ENCODE measurements at regions not wholly inside any gene's neighbourhood (a gene's known extent, or its start where the extent isn't known, plus 50 kb on each side); places are given as distances from the start of the nearest gene placed in this dataset.

DNA sequence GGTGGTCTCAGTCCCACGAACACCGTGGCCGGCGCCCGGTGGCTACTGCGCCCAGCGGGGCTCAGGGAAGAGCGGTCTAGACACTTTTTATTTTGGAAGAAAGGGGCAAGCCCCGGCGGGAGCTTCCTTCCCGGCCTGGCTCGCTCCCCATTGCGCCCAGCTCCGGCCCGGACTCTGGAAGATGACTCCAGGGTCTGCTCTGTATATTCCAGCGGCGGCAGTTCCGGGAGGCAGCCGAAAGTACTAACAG, 225.1 kb upstream of the CRY1 start:
- DNase-seq (ENCODE audit: insufficient read length, low spot score), result no peak

DNA sequence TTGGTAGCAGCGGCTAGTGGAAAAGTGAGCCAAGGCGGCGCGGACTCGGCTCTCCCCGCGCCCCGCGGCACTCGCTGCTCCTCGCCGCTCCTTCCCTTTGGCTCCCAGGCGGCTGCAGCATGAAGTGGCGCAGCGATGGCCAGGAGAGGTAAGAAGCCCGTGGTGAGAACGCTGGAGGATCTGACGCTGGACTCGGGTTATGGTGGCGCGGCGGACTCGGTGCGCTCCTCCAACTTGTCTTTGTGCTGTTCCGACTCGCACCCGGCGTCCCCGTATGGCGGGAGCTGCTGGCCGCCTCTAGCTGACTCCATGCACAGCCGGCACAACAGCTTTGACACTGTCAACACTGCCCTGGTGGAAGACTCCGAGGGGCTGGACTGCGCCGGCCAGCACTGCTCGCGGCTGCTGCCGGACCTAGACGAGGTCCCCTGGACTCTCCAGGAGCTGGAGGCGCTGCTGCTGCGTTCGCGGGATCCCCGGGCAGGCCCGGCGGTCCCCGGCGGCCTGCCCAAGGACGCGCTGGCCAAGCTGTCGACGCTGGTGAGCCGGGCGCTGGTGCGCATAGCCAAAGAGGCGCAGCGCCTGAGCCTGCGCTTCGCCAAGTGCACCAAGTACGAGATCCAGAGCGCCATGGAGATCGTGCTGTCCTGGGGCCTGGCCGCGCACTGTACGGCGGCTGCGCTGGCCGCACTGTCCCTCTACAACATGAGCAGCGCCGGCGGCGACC, 225.6 kb upstream of the CRY1 start:
- FAIRE-seq, result no peak

More for the DNA sequence above, 225.1 kb upstream of the CRY1 start:
- no peak for FAIRE-seq

DNA sequence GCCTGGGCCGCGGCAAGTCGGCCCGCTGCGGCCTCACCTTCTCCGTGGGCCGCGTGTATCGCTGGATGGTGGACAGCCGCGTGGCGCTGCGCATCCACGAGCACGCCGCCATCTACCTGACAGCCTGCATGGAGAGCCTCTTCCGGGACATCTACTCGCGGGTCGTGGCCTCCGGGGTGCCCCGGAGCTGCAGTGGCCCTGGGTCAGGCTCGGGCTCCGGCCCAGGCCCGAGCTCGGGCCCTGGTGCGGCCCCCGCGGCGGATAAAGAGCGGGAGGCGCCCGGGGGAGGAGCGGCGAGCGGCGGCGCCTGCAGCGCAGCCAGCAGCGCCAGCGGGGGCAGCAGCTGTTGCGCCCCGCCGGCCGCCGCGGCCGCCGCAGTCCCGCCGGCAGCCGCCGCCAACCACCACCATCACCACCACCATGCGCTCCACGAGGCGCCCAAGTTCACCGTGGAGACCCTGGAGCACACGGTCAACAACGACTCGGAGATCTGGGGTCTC, 226.2 kb upstream of the CRY1 start:
- FAIRE-seq (no peak), DNase-seq (ENCODE audit: insufficient read length, low spot score) (no peak)

More for the DNA sequence above, 225.6 kb upstream of the CRY1 start:
- no peak for DNase-seq (ENCODE audit: insufficient read length, low spot score)

DNA sequence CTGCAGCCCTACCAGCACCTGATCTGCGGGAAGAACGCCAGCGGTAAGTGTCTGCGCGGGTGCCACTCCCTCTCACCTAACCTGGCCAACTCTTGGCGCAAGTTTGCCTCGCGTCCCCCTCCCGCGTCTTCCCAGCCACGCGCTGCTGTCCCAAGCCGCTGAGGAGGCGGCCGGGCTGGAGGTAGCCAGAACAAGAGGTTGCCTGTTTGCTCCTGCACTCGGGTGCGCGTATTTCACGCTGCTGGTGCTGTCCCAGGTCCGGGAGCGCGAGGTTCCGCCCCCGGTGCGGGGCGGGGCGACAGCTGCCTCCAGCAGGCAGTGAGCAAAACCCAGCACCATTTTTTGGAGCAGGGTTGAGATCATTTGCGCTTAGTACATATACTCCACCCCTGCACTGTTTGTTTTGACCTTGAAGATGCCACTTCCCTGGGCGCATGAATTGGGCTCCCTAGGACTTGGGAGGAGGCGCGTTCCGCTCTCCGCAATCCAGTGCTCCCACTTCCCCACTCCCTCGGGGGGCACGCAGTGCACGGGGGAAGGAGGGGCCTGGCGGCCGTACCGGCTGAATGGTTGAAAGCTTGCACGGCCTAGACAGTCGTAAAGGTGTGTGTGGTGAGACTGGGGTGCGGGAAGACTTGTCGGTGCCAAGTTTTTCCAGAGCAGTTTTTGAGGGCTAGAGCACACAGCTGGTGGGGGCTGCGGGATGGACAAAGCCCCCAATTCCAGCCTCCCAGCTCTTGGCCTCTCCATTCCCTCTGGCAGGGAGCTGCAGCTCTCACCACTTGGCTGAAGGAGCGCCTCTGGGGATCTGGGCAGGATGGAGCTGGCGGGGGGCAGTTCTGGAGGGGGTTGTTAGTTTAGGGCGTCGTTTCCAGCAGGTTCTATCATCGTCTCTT, 226.9 kb upstream of the CRY1 start:
- FAIRE-seq (no peak), DNase-seq (ENCODE audit: insufficient read length, low spot score) (no peak)

DNA sequence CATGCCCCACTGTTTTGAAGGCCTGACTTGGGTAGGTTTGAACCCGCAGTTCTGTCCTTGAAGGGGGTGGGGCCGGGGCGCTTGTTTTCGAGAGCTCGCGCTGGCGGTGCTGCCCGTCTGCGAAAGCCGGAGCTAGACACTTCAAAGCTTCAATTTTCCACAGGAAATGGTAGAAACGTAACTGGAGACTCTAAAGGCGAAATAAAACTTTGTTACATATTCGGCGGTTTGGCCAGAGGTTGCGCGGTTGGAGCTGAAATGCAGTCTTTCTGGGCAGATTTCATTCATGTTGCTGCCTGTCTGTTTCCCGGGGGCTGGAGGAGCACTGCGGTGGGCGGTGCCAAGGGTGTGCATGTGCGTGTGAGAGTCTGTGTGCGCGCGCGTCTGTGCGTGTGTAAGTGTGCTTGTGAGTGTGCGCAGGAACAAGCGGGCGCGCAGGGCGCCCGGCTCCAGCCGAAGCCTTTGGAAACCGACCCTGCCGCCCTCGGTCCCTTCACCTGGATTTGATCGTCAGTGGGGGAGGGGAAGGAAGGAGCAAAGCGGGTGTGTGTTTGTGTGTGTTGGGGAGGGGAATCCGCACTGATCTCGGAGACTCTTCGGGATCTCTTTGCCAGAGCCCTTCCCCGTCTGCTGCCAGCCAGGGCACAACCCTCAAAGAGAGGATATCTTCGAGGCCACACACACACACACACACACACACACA, 227.7 kb upstream of the CRY1 start:
- FAIRE-seq, result no peak

DNA sequence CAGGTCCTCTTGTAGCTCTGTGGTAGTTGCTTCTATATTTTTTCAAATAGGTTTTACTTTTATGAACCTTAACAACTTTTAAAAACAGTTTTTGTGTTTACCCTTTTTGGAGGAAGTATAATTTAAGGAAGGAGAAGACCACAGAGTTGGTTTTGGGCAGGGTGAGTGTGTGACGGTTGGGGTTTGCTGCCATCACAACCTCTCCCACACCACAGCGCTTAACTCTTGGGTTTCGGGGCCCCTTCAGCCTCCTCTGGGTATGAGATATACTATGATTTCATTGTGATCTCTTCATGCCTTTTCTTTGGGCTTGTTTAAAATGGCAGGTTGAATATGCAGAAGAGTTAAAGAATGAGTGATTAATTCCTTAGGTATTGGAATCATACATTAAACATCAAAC, 228.7 kb upstream of the CRY1 start:
- no peak for DNase-seq (ENCODE audit: insufficient read length, low spot score)
- FAIRE-seq, result no peak

More for the DNA sequence above, 227.7 kb upstream of the CRY1 start:
- no peak for DNase-seq (ENCODE audit: insufficient read length, low spot score)

DNA sequence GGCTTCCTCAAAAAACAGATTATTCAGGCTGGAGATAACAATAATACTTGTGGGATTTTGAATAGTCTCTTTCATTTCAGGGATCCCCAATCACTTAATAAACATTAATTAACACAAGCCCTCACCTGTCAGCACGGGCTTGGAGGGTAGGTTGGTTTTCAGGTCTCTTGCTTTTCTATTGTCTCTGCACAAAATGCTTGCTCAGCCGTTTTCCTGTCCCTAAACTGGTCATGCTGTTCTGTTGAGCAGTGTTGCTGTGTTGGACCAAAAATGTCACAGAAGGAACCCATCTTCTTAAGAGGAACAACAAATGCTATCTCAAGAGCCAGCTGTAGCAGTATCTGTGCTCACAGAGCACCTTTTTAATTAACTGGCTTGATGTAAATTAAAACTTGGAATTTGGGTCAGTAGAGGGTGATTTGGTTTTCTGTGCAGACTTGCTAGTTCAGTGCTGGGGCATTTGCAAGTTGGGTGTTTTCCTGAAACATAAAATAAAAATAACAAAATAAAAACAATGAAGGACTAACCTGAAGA, 231.8 kb upstream of the CRY1 start:
- DNase-seq (ENCODE audit: insufficient read length, low spot score), result no peak
- FAIRE-seq, result no peak

DNA sequence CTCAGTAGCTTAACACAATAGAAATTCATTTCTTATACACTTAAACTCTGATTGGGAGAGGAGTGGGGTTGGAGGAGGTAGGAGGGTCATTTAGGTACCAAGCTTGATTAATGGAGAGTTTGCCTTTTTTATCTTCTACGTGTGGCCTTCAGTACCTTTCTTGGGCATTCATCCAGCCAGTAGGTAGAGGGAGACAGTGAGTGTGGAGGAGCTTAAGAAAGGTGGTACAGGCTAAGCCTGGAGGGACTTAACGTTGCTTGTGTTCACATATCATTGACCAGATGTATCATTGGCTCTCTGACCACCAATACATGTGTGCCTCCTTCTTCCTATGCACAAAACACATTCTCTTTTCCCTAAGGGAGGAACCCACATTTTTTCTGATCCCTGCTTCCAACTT, 232.9 kb upstream of the CRY1 start:
- FAIRE-seq (no peak), DNase-seq (ENCODE audit: insufficient read length, low spot score) (no peak)

DNA sequence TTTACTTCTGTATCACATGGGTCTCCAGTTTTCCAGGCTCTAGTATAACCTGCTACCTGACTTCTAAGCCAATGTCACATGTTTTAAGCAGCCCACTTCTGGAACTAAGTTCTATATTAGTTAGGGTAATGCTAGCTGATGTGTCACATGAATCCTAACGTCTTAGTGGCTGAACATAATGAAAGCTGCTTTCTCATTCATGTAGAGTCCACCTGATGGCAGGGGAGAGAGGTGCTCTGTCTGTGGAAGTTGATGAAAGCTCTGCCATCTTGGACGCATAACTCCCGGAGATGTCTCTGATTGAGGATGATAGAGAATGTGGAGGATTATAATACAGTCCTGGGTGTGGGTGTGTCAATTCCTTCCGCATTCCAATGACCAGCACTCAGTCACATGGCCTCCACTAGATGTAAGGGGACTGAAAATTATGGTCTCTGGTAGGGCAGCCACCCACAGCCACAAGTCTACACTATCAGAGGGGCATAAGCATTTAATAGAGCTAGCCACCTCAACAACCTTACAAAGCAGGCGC, 234.4 kb upstream of the CRY1 start:
- no peak for FAIRE-seq
- DNase-seq (ENCODE audit: insufficient read length, low spot score), result no peak

DNA sequence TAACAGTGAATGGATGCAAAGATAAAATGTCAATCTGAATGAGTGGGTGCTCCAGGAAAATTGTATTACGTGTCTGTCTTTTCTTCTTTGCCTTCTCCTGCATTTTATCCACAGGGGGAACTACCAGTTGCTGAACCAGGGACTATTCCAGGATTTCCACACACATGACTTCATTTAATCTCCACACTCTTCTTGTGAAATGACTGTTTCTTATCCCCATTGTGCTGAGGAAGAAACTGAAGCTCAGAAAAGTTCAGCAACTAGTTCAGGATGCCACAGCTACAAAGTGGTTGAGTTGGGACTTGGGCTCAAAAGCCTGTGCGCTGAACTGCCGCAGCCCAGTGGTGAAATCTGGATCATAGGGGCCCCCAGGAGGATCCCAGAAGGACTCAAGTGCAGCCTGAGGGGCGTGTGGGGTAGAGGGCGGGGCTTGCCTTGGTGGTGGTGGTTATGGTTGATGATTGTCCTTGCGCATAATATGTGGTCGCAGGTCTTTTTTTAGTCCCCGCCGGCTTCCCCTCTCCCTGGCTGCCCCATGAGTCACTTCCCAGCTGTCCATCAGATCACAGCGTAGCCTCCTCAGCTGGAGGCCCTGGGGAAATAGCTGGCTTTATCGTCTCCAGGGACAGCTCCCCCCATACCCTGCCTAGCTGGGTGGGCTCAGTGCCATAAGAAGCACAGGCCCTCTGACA, 235.2 kb upstream of the CRY1 start:
- no peak for FAIRE-seq
- DNase-seq (ENCODE audit: insufficient read length, low spot score), result no peak

DNA sequence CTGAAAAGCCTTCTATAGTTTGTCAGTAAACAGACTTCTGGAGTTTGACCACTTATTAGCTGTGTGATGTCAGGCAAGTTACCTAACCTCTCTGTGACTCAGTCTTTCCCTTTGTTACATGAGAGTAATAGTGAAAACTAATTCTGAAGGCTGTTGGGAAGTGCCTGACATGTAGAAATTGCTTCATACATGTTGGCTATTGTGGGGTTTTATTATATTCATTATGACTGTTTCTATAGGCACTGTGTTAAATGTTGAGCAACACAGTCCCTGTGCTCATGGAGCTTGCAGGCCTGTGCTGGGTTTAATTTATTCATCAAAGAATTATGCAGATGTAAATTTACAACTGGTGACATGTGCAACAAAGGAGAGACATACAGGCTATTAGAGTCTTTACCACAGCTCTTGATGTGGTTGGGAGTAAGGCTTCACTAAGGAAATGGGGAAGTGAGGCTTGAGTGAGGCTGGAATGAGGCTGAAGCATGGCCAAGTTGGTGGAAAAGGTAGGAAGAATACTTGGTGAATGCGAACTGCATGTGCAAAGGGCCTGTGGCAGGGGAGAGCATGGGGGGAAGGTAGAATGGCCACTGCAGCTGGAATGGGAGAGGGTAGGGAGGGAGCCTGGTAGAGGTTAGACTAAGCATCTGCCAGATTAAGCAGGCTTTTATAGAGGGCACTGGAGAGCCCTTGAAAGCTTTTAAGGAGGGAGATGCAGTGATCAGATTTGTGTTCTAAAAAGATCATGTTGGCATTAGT, 236.4 kb upstream of the CRY1 start:
- no peak for FAIRE-seq
- DNase-seq (ENCODE audit: insufficient read length, low spot score), result no peak

DNA sequence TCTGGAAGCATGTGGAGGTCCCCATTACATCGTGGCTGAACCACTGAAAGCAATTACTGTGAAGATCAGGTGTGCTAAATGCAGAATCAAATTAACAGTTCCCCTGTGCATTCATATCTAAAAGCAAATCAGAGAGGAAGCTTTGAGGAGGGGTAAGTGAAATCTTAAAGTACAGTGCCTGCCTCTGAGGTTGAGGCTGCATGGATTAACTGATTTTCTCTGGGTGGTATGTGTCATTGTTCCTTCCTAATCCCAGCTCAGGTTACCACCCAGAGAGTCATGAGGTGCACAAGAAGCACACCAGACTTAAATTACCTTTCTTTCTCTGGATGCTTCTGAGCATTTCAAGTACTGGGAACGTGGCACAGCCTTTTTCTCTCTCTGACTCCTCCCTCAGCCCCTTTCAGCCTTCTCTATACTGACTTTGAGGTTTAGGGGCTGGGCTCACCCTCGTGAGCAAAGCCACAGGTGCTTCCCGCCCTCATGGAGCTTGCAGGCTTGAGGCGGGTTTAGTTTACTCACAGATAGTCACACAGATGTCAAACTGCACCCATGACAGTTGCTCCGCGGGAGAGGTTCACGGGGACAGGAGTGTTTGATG, 237.6 kb upstream of the CRY1 start:
- no peak for DNase-seq (ENCODE audit: insufficient read length, low spot score)
- FAIRE-seq, result no peak

DNA sequence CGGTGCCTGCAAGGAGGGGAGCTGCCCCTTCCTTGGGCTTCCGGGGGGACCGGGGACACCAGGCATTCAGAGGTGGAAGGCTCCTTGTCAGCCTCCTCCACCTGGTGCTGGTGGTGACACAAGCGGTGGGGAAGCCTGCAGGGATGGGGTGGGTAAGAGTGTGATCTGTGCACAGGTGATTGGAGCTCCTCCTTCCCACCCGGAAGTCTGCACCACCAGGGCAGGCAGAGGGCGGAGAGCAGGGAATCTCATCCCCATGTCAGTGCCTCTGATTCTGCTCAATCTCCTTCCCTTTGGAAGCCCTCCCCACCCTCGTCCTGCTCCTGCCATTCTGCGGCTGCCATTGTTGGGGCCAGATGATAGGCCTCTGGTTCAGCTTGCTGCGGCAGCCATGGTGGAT, 238.1 kb upstream of the CRY1 start:
- no peak for FAIRE-seq

DNA sequence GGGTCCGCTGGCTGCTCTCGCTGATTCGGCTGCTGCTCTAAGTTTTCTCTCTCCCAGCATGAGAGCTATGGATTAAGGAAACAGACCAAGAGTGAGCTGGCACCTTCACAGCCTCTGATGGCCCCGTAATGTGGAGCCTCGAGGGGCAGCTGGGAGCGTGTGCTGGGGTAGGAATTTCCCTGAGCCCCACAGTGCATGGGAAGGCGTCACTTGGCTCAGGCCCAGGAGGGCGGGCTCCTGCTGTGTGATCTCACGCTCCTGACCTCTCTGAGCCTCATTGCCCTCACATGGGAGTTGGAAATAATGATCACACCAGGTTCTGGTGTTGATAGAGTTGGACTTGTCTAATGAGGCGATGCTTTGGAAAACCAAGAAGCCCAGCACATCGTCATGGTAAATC, 238.6 kb upstream of the CRY1 start:
- FAIRE-seq (no peak), DNase-seq (ENCODE audit: insufficient read length, low spot score) (no peak)

More for the DNA sequence above, 238.1 kb upstream of the CRY1 start:
- no peak for DNase-seq (ENCODE audit: insufficient read length, low spot score)

DNA sequence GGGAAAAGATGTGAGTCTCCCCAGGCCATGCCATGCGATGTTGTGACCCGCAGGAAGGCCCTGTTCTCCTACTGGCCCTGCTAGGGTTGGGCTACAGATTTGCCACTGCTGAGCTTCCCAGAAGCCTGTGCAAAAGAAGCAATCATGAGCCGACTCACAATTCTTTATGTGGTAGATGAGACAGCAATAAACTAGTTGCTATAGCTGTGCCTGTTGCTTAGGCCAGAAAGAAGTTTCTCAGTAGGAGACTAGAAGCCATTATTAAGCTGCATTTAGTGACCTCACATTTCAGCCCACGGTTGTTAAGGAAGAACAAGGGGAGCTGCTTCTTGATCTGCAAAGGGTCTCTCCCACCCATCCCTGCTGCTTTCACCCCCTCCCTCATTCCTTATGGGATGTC, 239.4 kb upstream of the CRY1 start:
- DNase-seq (ENCODE audit: insufficient read length, low spot score) (no peak), FAIRE-seq (no peak)

DNA sequence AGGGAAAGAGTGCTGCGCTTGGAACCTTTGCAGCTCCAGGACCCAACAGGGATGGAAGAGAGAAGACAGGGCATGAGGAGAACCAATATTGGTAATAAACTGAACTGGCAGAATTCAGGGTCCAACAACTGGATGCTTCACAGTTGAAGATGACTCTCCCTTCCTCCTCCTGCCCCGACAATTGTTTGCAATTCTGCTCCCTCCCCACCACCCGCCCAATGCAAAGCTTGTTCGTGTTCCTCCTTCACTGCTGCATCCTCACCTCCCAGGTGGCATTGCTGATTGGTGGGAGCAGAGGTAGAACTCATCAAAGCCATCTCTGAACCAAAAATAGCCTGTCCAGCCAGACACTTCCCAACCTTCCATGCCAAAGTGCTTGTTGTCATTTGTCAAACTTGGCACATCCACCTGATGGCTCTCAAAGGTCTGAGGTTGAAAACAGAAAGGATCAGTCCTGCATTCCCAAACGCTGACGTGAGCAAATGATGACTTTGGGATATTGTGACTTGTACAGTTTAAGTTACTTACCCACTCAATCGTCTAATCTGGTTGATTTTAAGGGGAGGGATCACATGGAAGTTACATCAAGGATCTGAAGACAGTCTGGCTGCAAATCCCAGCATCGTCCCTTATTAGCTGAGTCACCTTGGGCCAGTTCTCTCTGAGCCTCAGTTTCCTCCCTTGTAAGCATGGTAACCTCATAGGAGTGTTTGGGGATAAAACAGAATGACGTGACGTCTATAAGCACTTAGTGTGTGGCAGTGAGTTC, 242.6 kb upstream of the CRY1 start:
- no peak for FAIRE-seq

DNA sequence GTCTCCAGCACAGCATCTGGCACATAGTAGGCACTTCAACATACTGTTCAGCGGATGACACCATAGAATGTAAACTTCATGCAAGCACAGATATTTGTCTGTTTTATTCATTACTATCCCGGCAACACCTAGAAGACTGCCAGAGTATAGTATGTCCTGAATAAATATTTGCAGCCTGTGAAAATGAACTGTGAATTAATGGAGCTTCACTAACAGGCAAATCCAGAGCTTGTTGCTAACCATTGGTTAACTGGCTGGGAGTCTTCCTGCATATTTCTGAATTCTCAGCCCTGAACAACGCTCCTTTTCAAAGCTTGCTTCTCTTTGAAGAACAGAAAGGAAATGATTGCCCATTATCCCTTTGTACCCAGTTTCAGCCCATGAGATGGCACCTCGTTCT, 243.3 kb upstream of the CRY1 start:
- FAIRE-seq (no peak), DNase-seq (ENCODE audit: insufficient read length, low spot score) (no peak)

More for the DNA sequence above, 242.6 kb upstream of the CRY1 start:
- DNase-seq (ENCODE audit: insufficient read length, low spot score), result no peak

DNA sequence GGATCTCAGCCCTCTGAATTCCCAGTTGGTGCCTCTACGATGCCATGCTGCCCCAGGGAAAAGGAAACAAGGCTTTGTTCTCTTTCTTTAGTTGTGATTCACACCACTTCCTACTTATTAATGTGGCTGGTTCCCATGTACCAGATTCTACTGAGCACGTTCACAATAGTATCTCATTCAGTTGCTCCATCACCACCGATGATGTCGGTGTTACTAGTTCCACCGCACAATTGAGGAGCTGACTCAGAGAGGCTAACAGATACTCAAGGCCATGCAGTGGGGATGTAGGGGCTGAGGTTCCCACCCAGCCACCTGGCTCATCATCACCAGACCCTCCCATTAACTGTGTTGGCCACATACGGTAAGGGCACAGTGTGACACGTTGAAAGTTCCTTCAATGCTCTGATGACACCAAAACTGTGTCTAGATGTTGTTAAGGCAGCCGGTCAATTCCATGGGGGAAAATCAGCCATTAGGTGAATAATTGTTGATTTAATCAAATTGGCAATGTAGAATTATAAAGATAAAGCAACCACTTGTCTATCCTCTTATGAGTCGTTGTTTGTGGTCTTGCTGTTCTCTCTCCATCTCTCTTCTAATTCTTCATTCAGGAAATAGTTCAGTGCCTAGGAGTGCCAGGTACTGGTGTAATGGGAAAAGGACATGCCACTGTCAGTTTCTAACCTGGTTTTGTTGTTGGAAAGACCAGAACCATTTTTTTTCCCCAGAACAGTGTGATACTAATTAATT, 244.2 kb upstream of the CRY1 start:
- DNase-seq (ENCODE audit: insufficient read length, low spot score) (no peak), FAIRE-seq (no peak)

All from GM19239 (cell line).